Stimulated activated CD8-positive, alpha-beta memory T cell treated with anti-CD3 and anti-CD28 coated beads, Interleukin-4, amount 100 ng/mL, for 1 hour (primary cell): ENCODE measurements at regions not wholly inside any gene's neighbourhood (a gene's known extent, or its start where the extent isn't known, plus 50 kb on each side); places are given as distances from the start of the nearest gene placed in this dataset.

Experiments used
- DNase-seq, 2 donors: peaks; one replicate each; pipeline ENCODE4 v3.0.0-alpha.2; 2020; ENCODE audit warnings: low read depth in 2 of 2, low spot score in 1 of 2

GRCh38 chr1:209463441-209463840 lies 120.1 kb upstream of the CAMK1G start:
- no peak for DNase-seq

GRCh38 chr1:209473025-209473424 lies 110.5 kb upstream of the CAMK1G start:
- DNase-seq: no peak

- DNase-seq: no peak
These were observed 103.2 kb upstream of the CAMK1G start for GRCh38 chr1:209480345-209480744.

GRCh38 chr1:209483691-209484090 lies 99.8 kb upstream of the CAMK1G start:
- DNase-seq: no peak

GRCh38 chr1:209484429-209484828 lies 99.1 kb upstream of the CAMK1G start:
- DNase-seq: no peak

GRCh38 chr1:209485167-209485566 lies 98.3 kb upstream of the CAMK1G start:
- no peak for DNase-seq

GRCh38 chr1:209485751-209486150 lies 97.8 kb upstream of the CAMK1G start:
- DNase-seq: no peak

GRCh38 chr1:209486861-209487593 lies 96.5 kb upstream of the CAMK1G start:
- DNase-seq: no peak

GRCh38 chr1:209490013-209490412 lies 93.5 kb upstream of the CAMK1G start:
- DNase-seq: no peak

- no peak for DNase-seq
These were observed 92.5 kb upstream of the CAMK1G start for GRCh38 chr1:209491031-209491430.

GRCh38 chr1:209491496-209491895 lies 92.0 kb upstream of the CAMK1G start:
- DNase-seq: no peak

GRCh38 chr1:209491897-209492296 lies 91.6 kb upstream of the CAMK1G start:
- DNase-seq: no peak

GRCh38 chr1:209493559-209493958 lies 90.0 kb upstream of the CAMK1G start:
- DNase-seq: no peak

- no peak for DNase-seq
These were observed 85.8 kb upstream of the CAMK1G start for GRCh38 chr1:209497729-209498128.

- DNase-seq: no peak
These were observed 82.5 kb upstream of the CAMK1G start for GRCh38 chr1:209500993-209501392.

GRCh38 chr1:209503196-209503595 lies 80.3 kb upstream of the CAMK1G start:
- no peak for DNase-seq

GRCh38 chr1:209504571-209504970 lies 78.9 kb upstream of the CAMK1G start:
- DNase-seq: no peak

GRCh38 chr1:209505044-209505443 lies 78.5 kb upstream of the CAMK1G start:
- no peak for DNase-seq

GRCh38 chr1:209506101-209506500 lies 77.4 kb upstream of the CAMK1G start:
- no peak for DNase-seq

GRCh38 chr1:209509039-209509438 lies 74.5 kb upstream of the CAMK1G start:
- DNase-seq: no peak

- no peak for DNase-seq
These were observed 73.5 kb upstream of the CAMK1G start for GRCh38 chr1:209510063-209510462.

GRCh38 chr1:209511169-209511568 lies 72.3 kb upstream of the CAMK1G start:
- no peak for DNase-seq

GRCh38 chr1:209512821-209513220 lies 70.7 kb upstream of the CAMK1G start:
- no peak for DNase-seq
